HL-60 (cell line): ENCODE measurements at regions not wholly inside any gene's neighbourhood (a gene's known extent, or its start where the extent isn't known, plus 50 kb on each side); places are given as distances from the start of the nearest gene placed in this dataset.

Experiments used
- CTCF ChIP-seq: IDR thresholded peaks from one replicate; pipeline ENCODE4 v1.5.1; 2011; ENCODE audit warnings: low read length, control low read depth, inconsistent platforms; ENCODE audit not compliant: insufficient read depth
- POLR2AphosphoS5 ChIP-seq: IDR thresholded peaks from 2 replicates; pipeline ENCODE4 v1.6.1; 2012; ENCODE audit warnings: low read depth
- SPI1 ChIP-seq: IDR thresholded peaks from 2 replicates; pipeline ENCODE4 v1.6.1; 2012; ENCODE audit warnings: low read depth, mild to moderate bottlenecking, borderline replicate concordance
- TF ChIP-seq, protein P1 (sequence below): IDR thresholded peaks from 2 replicates; pipeline ENCODE4 v1.6.1; 2012; ENCODE audit warnings: low read depth; ENCODE audit not compliant: insufficient replicate concordance

DNA sequence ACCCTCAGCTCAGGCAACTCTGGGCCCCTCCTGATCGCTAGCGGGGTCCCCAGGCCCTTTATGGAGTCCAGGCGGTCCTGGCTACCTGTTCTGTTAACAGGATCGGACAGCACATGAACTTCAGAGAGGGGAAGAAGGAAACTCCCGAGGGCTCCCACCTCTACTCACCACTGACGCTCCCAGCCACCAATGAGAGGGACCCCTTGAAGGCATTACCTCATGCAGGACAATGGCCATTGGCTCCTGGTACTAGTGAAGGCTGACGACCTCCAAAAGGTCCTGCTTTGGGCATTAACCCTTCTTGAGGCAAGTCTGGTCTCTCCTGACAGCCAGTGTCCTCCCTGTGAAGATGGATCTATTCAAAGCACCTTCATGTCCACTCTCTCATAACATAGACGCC, 71.5 kb upstream of the LMO1 start:
- TF ChIP-seq CTCF: no peak
- TF ChIP-seq POLR2AphosphoS5: no peak
- TF ChIP-seq, protein P1, sequence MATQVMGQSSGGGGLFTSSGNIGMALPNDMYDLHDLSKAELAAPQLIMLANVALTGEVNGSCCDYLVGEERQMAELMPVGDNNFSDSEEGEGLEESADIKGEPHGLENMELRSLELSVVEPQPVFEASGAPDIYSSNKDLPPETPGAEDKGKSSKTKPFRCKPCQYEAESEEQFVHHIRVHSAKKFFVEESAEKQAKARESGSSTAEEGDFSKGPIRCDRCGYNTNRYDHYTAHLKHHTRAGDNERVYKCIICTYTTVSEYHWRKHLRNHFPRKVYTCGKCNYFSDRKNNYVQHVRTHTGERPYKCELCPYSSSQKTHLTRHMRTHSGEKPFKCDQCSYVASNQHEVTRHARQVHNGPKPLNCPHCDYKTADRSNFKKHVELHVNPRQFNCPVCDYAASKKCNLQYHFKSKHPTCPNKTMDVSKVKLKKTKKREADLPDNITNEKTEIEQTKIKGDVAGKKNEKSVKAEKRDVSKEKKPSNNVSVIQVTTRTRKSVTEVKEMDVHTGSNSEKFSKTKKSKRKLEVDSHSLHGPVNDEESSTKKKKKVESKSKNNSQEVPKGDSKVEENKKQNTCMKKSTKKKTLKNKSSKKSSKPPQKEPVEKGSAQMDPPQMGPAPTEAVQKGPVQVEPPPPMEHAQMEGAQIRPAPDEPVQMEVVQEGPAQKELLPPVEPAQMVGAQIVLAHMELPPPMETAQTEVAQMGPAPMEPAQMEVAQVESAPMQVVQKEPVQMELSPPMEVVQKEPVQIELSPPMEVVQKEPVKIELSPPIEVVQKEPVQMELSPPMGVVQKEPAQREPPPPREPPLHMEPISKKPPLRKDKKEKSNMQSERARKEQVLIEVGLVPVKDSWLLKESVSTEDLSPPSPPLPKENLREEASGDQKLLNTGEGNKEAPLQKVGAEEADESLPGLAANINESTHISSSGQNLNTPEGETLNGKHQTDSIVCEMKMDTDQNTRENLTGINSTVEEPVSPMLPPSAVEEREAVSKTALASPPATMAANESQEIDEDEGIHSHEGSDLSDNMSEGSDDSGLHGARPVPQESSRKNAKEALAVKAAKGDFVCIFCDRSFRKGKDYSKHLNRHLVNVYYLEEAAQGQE: no peak
- TF ChIP-seq SPI1: no peak
